ENCODE measurements at regions not wholly inside any gene's neighbourhood (a gene's known extent, or its start where the extent isn't known, plus 50 kb on each side); places are given as distances from the start of the nearest gene placed in this dataset.

- TF ChIP-seq, protein P1, sequence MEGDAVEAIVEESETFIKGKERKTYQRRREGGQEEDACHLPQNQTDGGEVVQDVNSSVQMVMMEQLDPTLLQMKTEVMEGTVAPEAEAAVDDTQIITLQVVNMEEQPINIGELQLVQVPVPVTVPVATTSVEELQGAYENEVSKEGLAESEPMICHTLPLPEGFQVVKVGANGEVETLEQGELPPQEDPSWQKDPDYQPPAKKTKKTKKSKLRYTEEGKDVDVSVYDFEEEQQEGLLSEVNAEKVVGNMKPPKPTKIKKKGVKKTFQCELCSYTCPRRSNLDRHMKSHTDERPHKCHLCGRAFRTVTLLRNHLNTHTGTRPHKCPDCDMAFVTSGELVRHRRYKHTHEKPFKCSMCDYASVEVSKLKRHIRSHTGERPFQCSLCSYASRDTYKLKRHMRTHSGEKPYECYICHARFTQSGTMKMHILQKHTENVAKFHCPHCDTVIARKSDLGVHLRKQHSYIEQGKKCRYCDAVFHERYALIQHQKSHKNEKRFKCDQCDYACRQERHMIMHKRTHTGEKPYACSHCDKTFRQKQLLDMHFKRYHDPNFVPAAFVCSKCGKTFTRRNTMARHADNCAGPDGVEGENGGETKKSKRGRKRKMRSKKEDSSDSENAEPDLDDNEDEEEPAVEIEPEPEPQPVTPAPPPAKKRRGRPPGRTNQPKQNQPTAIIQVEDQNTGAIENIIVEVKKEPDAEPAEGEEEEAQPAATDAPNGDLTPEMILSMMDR (IDR thresholded peaks at IDR 0.05): no peak
- TF ChIP-seq, protein P2, sequence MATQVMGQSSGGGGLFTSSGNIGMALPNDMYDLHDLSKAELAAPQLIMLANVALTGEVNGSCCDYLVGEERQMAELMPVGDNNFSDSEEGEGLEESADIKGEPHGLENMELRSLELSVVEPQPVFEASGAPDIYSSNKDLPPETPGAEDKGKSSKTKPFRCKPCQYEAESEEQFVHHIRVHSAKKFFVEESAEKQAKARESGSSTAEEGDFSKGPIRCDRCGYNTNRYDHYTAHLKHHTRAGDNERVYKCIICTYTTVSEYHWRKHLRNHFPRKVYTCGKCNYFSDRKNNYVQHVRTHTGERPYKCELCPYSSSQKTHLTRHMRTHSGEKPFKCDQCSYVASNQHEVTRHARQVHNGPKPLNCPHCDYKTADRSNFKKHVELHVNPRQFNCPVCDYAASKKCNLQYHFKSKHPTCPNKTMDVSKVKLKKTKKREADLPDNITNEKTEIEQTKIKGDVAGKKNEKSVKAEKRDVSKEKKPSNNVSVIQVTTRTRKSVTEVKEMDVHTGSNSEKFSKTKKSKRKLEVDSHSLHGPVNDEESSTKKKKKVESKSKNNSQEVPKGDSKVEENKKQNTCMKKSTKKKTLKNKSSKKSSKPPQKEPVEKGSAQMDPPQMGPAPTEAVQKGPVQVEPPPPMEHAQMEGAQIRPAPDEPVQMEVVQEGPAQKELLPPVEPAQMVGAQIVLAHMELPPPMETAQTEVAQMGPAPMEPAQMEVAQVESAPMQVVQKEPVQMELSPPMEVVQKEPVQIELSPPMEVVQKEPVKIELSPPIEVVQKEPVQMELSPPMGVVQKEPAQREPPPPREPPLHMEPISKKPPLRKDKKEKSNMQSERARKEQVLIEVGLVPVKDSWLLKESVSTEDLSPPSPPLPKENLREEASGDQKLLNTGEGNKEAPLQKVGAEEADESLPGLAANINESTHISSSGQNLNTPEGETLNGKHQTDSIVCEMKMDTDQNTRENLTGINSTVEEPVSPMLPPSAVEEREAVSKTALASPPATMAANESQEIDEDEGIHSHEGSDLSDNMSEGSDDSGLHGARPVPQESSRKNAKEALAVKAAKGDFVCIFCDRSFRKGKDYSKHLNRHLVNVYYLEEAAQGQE (IDR thresholded peaks at IDR 0.05; ENCODE audit: insufficient read depth in 1 of 2, low read depth in 2 of 2, low read length in 1 of 2): no peak
- no peak for TF ChIP-seq POLR2AphosphoS5 (IDR thresholded peaks at IDR 0.05; ENCODE audit: low read depth, low read length)
These were observed 471.2 kb upstream of the CHST9 start for GRCh38 chr18:27656167-27656778.

Measured in Panc1 (cell line).